ENCODE measurements at regions not wholly inside any gene's neighbourhood (a gene's known extent, or its start where the extent isn't known, plus 50 kb on each side); places are given as distances from the start of the nearest gene placed in this dataset.

- TF ChIP-seq CTCF (IDR thresholded peaks at IDR 0.05; ENCODE audit: low read length) (no peak), EZH2 (IDR thresholded peaks at IDR 0.05; ENCODE audit: borderline replicate concordance, low read length) (no peak)
These were observed 384.3 kb upstream of the PODXL start for GRCh38 chr7:131940621-131941165.
